ENCODE measurements at regions not wholly inside any gene's neighbourhood (a gene's known extent, or its start where the extent isn't known, plus 50 kb on each side); places are given as distances from the start of the nearest gene placed in this dataset.
A peak's percentile ranks its signal among the peaks of the same experiment; 100 is the strongest.

- Histone ChIP-seq H3K27me3 (no peaks in the 10 kb centered on the region), H3K36me3 (replicated peaks; ENCODE audit: insufficient read depth, low read depth) (no peaks in the 10 kb centered on the region), H3K9me3 (ENCODE audit: low read depth) (no peaks in the 10 kb centered on the region), H3K4me3 (peak overlapping the region; percentile 6), H3K79me2 (no peaks in the 10 kb centered on the region), H3K4me2 (peak overlapping the region; percentile 71), H4K20me1 (ENCODE audit: insufficient read depth, poor library complexity, severe bottlenecking) (no peaks in the 10 kb centered on the region), H2AFZ (peak overlapping the region; percentile 41), H3K9me2 (replicated peaks; ENCODE audit: insufficient read depth) (no peaks in the 10 kb centered on the region), H3K4me1 (ENCODE audit: insufficient read depth) (peaks cover 22% of the 10 kb centered on the region), H3K27ac (peak overlapping the region; percentile 85)
- TF ChIP-seq EZH2 (IDR thresholded peaks at IDR 0.05; ENCODE audit: borderline replicate concordance) (no peak), EZH2phosphoT487 (IDR thresholded peaks at IDR 0.05; ENCODE audit: low read depth, severe bottlenecking, unreplicated experiment) (no peak), CTCF (IDR thresholded peaks at IDR 0.05; ENCODE audit: poor library complexity) (no peak)
- 54% methylated on average over 11 of the region's 11 CpGs for WGBS (ENCODE audit: low lambda C conversion rate, missing lambda C conversion rate)
- DNase-seq (ENCODE audit: low spot score): no peak
Measured at GRCh38 chr7:17617857-17618651, 319.6 kb downstream of the AHR start.

GRCh38 chr7:17618652-17618974 lies 320.2 kb downstream of the AHR start:
- DNase-seq (ENCODE audit: low spot score): peak; percentile 54
- Histone ChIP-seq H3K79me2 (no peaks in the 10 kb centered on the region), H3K4me2 (peak overlapping the region; percentile 71), H3K9me2 (replicated peaks; ENCODE audit: insufficient read depth) (no peaks in the 10 kb centered on the region), H3K9me3 (ENCODE audit: low read depth) (no peaks in the 10 kb centered on the region), H3K4me3 (no peak overlapping the region), H3K27ac (peak overlapping the region; percentile 85), H2AFZ (peak overlapping the region; percentile 29), H3K4me1 (ENCODE audit: insufficient read depth) (peaks cover 22% of the 10 kb centered on the region), H4K20me1 (ENCODE audit: insufficient read depth, poor library complexity, severe bottlenecking) (no peaks in the 10 kb centered on the region), H3K36me3 (replicated peaks; ENCODE audit: insufficient read depth, low read depth) (no peaks in the 10 kb centered on the region), H3K27me3 (no peaks in the 10 kb centered on the region)
- 47% methylated on average over 1 of the region's 1 CpG for WGBS (ENCODE audit: low lambda C conversion rate, missing lambda C conversion rate)
- no peak for TF ChIP-seq EZH2phosphoT487 (IDR thresholded peaks at IDR 0.05; ENCODE audit: low read depth, severe bottlenecking, unreplicated experiment)
- no peak for TF ChIP-seq EZH2 (IDR thresholded peaks at IDR 0.05; ENCODE audit: borderline replicate concordance)
- TF ChIP-seq CTCF (IDR thresholded peaks at IDR 0.05; ENCODE audit: poor library complexity): no peak

GRCh38 chr7:17619196-17619818 lies 320.9 kb downstream of the AHR start:
- H3K4me3 ChIP-seq: no peak overlapping the region
- peak overlapping the region; percentile 71 for H3K4me2 ChIP-seq
- H3K79me2 ChIP-seq: no peaks in the 10 kb centered on the region
- H3K27ac ChIP-seq: peak overlapping the region; percentile 85
- no peaks in the 10 kb centered on the region for H3K36me3 ChIP-seq (replicated peaks; ENCODE audit: insufficient read depth, low read depth)
- H4K20me1 ChIP-seq (ENCODE audit: insufficient read depth, poor library complexity, severe bottlenecking): no peaks in the 10 kb centered on the region
- H3K4me1 ChIP-seq (ENCODE audit: insufficient read depth): peaks cover 27% of the 10 kb centered on the region
- H3K27me3 ChIP-seq: no peaks in the 10 kb centered on the region
- TF ChIP-seq CTCF (IDR thresholded peaks at IDR 0.05; ENCODE audit: poor library complexity): no peak
- TF ChIP-seq EZH2phosphoT487 (IDR thresholded peaks at IDR 0.05; ENCODE audit: low read depth, severe bottlenecking, unreplicated experiment): no peak
- TF ChIP-seq EZH2 (IDR thresholded peaks at IDR 0.05; ENCODE audit: borderline replicate concordance): no peak
- H3K9me2 ChIP-seq (replicated peaks; ENCODE audit: insufficient read depth): no peaks in the 10 kb centered on the region
- no peak for DNase-seq (ENCODE audit: low spot score)
- no peaks in the 10 kb centered on the region for H3K9me3 ChIP-seq (ENCODE audit: low read depth)
- no peak overlapping the region for H2AFZ ChIP-seq
- 89% methylated on average over 5 of the region's 5 CpGs for WGBS (ENCODE audit: low lambda C conversion rate, missing lambda C conversion rate)
